ENCODE measurements at regions not wholly inside any gene's neighbourhood (a gene's known extent, or its start where the extent isn't known, plus 50 kb on each side); places are given as distances from the start of the nearest gene placed in this dataset.

- H3K36me3 Mint-ChIP-seq (ENCODE audit: low read depth), result no peaks in the 10 kb centered on the region
- H3K9me3 Mint-ChIP-seq, result no peaks in the 10 kb centered on the region
- POLR2A ChIA-PET, result no interaction called here
Measured at GRCh38 chr7:91634485-91635177, 245.9 kb downstream of the MTERF1 start.

DNA sequence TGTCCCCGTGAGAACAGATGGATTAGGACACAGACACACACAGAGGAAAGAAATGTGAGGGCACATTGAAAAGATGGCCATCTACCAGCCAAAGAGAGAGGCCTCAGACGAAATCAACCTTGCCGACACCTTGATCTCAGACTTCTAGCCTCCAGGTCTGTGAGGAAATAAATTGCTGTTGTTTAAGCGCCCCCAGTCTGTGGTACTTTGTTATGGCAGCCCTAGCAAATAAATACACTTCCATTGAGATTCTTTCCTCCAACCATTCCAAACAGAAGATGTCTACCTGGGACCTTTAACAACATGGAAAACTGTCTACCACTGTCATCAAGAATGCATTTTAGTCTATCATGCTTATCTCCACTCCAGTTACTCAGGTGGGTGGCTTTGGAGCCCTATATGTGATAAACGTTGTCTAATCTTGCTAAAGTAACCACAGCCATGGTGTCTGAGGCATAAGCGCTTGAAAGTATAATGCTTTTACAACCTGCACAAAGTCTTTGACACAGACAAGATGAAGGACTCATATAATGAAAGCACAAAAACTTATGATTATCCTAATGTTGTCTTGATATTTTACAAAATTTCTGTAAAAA is 244.3 kb downstream of the MTERF1 start:
- H3K27me3 Mint-ChIP-seq, result no peaks in the 10 kb centered on the region
- H3K27ac Mint-ChIP-seq, result no peak overlapping the region
- no peak overlapping the region for H3K4me3 Mint-ChIP-seq
- peak; percentile 12 for DNase-seq
- H3K4me1 Mint-ChIP-seq, result no peaks in the 10 kb centered on the region
- no peaks in the 10 kb centered on the region for H3K36me3 Mint-ChIP-seq (ENCODE audit: low read depth)
- H3K9me3 Mint-ChIP-seq, result no peaks in the 10 kb centered on the region
- CTCF ChIA-PET, result no interaction called here
- POLR2A ChIA-PET, result no interaction called here

More at GRCh38 chr7:91634485-91635177, 245.9 kb downstream of the MTERF1 start:
- H3K27ac Mint-ChIP-seq, result no peak overlapping the region
- H3K4me1 Mint-ChIP-seq, result no peaks in the 10 kb centered on the region
- no peaks in the 10 kb centered on the region for H3K27me3 Mint-ChIP-seq
- DNase-seq, result no peak
- no peak overlapping the region for H3K4me3 Mint-ChIP-seq
- CTCF ChIA-PET, result no interaction called here

DNA sequence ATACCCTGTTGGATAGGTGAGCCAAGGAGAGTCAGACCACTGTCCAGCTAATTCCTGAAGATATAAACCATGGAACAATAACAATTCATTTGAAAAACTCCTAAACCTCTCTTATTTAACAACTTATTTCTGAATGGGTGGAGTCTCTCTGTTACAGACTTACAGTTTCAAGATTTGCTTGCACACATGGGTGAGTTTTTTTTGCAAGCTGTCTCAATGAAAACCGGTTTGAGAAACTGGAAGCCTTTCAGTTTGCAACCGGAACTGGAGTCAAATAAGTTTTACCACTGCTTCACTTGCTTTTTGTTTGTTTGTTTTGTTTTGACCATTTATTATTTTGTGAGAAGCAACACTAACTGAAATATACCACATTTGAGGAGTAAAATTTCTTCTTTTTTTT is 243.8 kb downstream of the MTERF1 start:
- Mint-ChIP-seq H3K9me3 (no peaks in the 10 kb centered on the region), H3K27ac (no peak overlapping the region), H3K4me3 (no peak overlapping the region), H3K27me3 (no peaks in the 10 kb centered on the region), H3K36me3 (ENCODE audit: low read depth) (no peaks in the 10 kb centered on the region), H3K4me1 (no peaks in the 10 kb centered on the region)
- no peak for DNase-seq
- ChIA-PET CTCF (no interaction called here), POLR2A (no interaction called here)

- Mint-ChIP-seq H3K27me3 (no peaks in the 10 kb centered on the region), H3K9me3 (no peaks in the 10 kb centered on the region), H3K27ac (no peak overlapping the region), H3K36me3 (ENCODE audit: low read depth) (no peaks in the 10 kb centered on the region), H3K4me3 (no peak overlapping the region), H3K4me1 (no peaks in the 10 kb centered on the region)
- ChIA-PET CTCF (interaction anchor here (0.8 kb wide), 1 partner anchor 18 kb away, joined by 3 read pairs; no protein-coding TSS in a partner anchor), POLR2A (no interaction called here)
- no peak for DNase-seq
Measured at GRCh38 chr7:91644256-91644655, 236.2 kb downstream of the MTERF1 start.

GRCh38 chr7:91645542-91645941 is 235.0 kb downstream of the MTERF1 start:
- ChIA-PET CTCF (no interaction called here), POLR2A (no interaction called here)
- no peak overlapping the region for H3K4me3 Mint-ChIP-seq
- no peak overlapping the region for H3K27ac Mint-ChIP-seq
- H3K27me3 Mint-ChIP-seq, result no peaks in the 10 kb centered on the region
- H3K9me3 Mint-ChIP-seq, result no peaks in the 10 kb centered on the region
- DNase-seq, result no peak
- no peaks in the 10 kb centered on the region for H3K36me3 Mint-ChIP-seq (ENCODE audit: low read depth)
- H3K4me1 Mint-ChIP-seq, result no peaks in the 10 kb centered on the region

DNA sequence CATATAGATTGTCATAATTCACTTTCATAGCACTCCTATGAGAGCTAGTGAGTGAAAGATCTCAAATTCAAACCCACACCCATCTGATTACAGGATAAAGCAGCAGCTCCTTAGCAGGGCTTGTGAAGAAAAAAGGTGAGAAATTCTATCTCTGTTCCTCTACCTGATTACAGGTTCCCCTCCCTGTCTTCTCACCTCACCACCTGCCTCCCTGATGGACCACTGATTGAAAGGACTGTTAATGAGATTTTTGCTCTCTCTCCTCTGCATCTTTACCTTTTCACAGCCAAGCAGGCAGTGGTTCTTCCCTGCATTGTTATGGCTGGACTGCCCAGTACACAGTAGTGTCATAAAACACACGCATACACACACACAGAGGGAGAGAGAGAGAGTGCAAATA is 228.5 kb downstream of the MTERF1 start:
- Mint-ChIP-seq H3K27ac (no peak overlapping the region), H3K9me3 (peaks cover 2% of the 10 kb centered on the region), H3K4me3 (no peak overlapping the region), H3K27me3 (no peaks in the 10 kb centered on the region), H3K4me1 (no peaks in the 10 kb centered on the region), H3K36me3 (ENCODE audit: low read depth) (no peaks in the 10 kb centered on the region)
- ChIA-PET CTCF (no interaction called here), POLR2A (no interaction called here)
- DNase-seq, result no peak

DNA sequence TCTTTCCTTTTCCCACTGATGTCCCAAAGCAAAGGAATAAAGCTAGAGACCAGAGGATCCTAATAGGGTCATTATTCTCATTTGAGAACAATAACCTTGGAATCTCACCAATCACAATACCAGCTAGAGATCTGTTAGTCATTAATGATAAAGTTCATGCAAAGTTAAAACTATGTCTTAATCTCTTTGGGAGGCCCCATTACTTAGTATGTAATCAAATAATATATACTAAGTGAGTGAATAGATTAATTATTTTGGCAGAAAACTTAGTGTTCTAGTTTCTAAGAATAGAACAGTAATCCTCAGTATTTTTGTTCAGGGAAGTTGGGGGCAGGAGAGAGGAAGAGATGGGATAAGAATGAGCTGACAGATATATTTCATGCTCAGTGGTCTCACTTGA is 227.2 kb downstream of the MTERF1 start:
- no peak overlapping the region for H3K27ac Mint-ChIP-seq
- no peaks in the 10 kb centered on the region for H3K4me1 Mint-ChIP-seq
- DNase-seq, result no peak
- POLR2A ChIA-PET, result no interaction called here
- H3K9me3 Mint-ChIP-seq, result peaks cover 2% of the 10 kb centered on the region
- CTCF ChIA-PET, result interaction anchor here (1.2 kb wide), 1 partner anchor 14 kb away, joined by 3 read pairs; no protein-coding TSS in a partner anchor
- H3K4me3 Mint-ChIP-seq, result no peak overlapping the region
- no peaks in the 10 kb centered on the region for H3K36me3 Mint-ChIP-seq (ENCODE audit: low read depth)
- H3K27me3 Mint-ChIP-seq, result no peaks in the 10 kb centered on the region

GRCh38 chr7:91655656-91656055 is 224.8 kb downstream of the MTERF1 start:
- Mint-ChIP-seq H3K9me3 (peaks cover 2% of the 10 kb centered on the region), H3K36me3 (ENCODE audit: low read depth) (no peaks in the 10 kb centered on the region), H3K4me1 (no peaks in the 10 kb centered on the region), H3K4me3 (no peak overlapping the region), H3K27me3 (no peaks in the 10 kb centered on the region), H3K27ac (no peak overlapping the region)
- CTCF ChIA-PET, result interaction anchor here (0.6 kb wide), 1 partner anchor 1283 kb away, joined by 3 read pairs; no protein-coding TSS in a partner anchor
- POLR2A ChIA-PET, result no interaction called here
- no peak for DNase-seq

DNA sequence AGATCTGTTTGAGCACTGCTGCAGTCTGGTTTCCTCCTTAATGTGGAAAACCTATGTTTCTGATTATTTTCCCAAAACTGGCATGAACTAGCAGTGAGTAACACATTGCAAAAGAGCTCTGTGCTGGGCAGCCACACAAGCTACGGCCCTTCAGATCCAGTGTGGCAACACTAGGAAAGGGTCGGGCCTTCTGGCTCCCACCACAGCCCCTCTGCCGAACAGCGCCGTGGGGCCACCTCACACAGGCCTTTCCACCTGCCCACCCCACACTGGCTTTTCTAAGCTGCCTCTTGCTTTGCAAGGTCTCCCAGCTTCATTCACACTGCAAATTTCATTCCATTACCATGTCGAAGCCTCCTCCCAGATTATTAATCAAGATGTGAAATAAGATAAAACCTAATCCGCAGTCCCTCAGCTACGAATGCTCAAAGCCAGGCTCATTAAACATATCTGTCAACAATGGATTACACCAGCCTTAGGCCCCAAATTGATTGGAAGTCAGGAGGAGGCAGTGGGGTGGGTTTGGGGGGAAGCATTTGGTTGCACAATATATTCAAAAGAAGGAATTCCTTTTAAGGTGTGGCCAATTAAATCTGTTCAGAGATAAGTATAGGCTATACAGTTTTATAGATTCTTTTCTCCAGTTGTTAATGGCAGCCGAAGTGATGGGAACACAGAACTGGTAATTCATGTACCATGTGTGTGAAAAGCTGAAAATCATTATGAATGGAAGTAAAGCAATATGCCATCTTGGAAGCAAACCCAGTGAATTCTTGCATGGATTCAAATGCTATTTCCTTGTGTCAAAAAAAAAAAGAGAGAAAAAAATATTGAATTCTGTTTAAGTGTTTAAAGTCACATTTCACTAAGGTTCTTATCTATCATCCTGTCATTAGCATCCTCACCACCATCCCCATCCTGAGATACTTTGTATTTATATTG is 223.7 kb downstream of the MTERF1 start:
- ChIA-PET CTCF (interaction anchor here (0.7 kb wide), 1 partner anchor 1370 kb away, joined by 3 read pairs; no protein-coding TSS in a partner anchor), POLR2A (no interaction called here)
- H3K4me1 Mint-ChIP-seq, result peaks cover 4% of the 10 kb centered on the region
- no peaks in the 10 kb centered on the region for H3K9me3 Mint-ChIP-seq
- H3K27ac Mint-ChIP-seq, result no peak overlapping the region
- no peak overlapping the region for H3K4me3 Mint-ChIP-seq
- no peaks in the 10 kb centered on the region for H3K36me3 Mint-ChIP-seq (ENCODE audit: low read depth)
- H3K27me3 Mint-ChIP-seq, result no peaks in the 10 kb centered on the region
- DNase-seq, result no peak

- ChIA-PET CTCF (no interaction called here), POLR2A (no interaction called here)
- H3K27me3 Mint-ChIP-seq, result no peaks in the 10 kb centered on the region
- no peak overlapping the region for H3K27ac Mint-ChIP-seq
- H3K4me3 Mint-ChIP-seq, result no peak overlapping the region
- H3K9me3 Mint-ChIP-seq, result no peaks in the 10 kb centered on the region
- peaks cover 4% of the 10 kb centered on the region for H3K4me1 Mint-ChIP-seq
- no peaks in the 10 kb centered on the region for H3K36me3 Mint-ChIP-seq (ENCODE audit: low read depth)
- no peak for DNase-seq
Measured at GRCh38 chr7:91657483-91658071, 222.9 kb downstream of the MTERF1 start.

DNA sequence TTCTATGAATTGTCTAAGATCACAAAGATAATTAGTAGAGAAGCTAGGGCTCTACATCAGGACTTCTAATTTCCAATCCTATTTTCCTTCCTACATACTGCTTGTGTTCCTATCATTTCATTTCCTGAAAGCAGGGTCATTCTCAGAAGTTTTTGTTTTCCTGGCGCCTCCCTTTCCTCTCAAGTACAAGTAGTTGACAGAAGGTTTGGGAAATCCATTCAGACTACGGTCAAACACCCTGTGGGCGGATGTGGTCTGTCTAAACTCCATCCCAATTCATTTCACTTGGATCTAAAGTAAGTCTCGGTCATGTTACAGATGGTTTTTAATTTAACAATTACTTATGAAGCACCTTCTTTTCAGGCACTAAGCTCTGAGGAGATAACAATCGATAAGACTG is 221.4 kb downstream of the MTERF1 start:
- DNase-seq, result no peak
- Mint-ChIP-seq H3K36me3 (ENCODE audit: low read depth) (no peaks in the 10 kb centered on the region), H3K9me3 (peaks cover 3% of the 10 kb centered on the region), H3K27ac (no peak overlapping the region), H3K27me3 (peaks cover 2% of the 10 kb centered on the region), H3K4me1 (peaks cover 4% of the 10 kb centered on the region), H3K4me3 (no peak overlapping the region)
- ChIA-PET CTCF (no interaction called here), POLR2A (no interaction called here)

DNA sequence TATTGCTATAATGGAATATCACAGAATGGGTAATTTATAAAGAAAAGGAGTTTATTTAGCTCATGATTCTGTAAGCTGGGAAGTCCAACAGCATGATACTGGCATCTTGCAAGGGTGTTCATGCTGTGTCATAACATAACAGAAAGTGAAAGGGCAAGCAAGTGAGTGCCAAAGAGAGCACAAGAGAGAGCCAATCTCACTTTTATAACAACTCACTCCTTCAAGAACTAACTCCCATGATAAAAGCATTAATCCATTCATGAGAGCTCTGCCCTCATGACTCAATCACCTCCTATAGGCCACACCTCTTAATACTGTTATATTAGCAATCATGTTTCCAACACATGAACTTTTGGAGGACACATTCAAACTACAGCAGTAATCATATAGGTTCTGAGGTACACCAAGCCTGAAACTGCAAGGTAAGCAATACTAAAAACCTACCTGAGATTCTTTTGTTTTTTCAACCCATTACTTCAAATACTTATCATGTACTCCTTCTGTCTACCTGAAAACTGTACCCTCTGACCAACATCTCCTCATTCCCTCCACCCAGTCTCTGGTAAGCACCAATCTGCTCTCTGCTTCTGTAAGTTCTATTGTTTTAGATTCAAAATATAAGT is 219.7 kb downstream of the MTERF1 start:
- Mint-ChIP-seq H3K36me3 (ENCODE audit: low read depth) (no peaks in the 10 kb centered on the region), H3K9me3 (peaks cover 3% of the 10 kb centered on the region), H3K4me1 (peaks cover 4% of the 10 kb centered on the region), H3K27me3 (peaks cover 2% of the 10 kb centered on the region), H3K4me3 (no peak overlapping the region), H3K27ac (no peak overlapping the region)
- ChIA-PET CTCF (no interaction called here), POLR2A (no interaction called here)
- no peak for DNase-seq

DNA sequence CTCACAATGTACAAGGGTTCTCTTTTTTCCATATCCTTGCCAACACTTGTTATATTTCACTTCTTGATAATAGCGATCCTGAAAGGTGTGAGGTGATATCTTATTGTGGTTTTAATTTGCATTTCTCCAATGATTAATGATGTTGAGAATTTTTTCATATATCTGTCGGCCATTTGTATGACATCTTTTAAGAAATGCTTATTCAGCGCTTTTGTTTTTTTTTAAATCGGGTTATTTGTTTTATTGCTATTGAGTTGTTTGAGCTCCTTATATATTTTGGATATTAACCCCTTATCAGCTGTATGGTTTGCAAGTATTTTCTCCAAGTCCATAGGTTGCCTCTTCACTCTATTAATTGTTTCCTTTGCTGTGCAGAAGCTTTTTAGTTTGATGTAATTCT is 218.8 kb downstream of the MTERF1 start:
- H3K27ac Mint-ChIP-seq, result no peak overlapping the region
- POLR2A ChIA-PET, result no interaction called here
- no peak overlapping the region for H3K4me3 Mint-ChIP-seq
- H3K27me3 Mint-ChIP-seq, result peaks cover 2% of the 10 kb centered on the region
- H3K4me1 Mint-ChIP-seq, result peaks cover 4% of the 10 kb centered on the region
- peaks cover 3% of the 10 kb centered on the region for H3K9me3 Mint-ChIP-seq
- CTCF ChIA-PET, result no interaction called here
- no peak for DNase-seq
- H3K36me3 Mint-ChIP-seq (ENCODE audit: low read depth), result no peaks in the 10 kb centered on the region
